Motor neuron (in vitro differentiated cells): ENCODE measurements at regions not wholly inside any gene's neighbourhood (a gene's known extent, or its start where the extent isn't known, plus 50 kb on each side); places are given as distances from the start of the nearest gene placed in this dataset.
A peak's percentile ranks its signal among the peaks of the same experiment; 100 is the strongest.

Experiments used
- ATAC-seq, 8 experiments: fragments of 200-7000 bp; cut with Tn5 transposase; replicated peaks in 6 of 8; 2 replicates each; pipeline ENCODE4 v1.8.0; 2021; ENCODE audit warnings: mild to moderate bottlenecking in 8 of 8, moderate library complexity in 8 of 8
- H3K27ac ChIP-seq, 2 donors: fragments of 250-450 bp; sonication (Bioruptor Pico); 2 replicates each; pipeline ENCODE4 v1.9.0; 2021; ENCODE audit warnings: antibody characterized with exemption in 2 of 2, mild to moderate bottlenecking in 2 of 2, moderate library complexity in 1 of 2
- H3K4me1 ChIP-seq, 2 donors: fragments of 250-450 bp; sonication (Bioruptor Pico); replicated peaks in 1 of 2; 2 replicates each; pipeline ENCODE4 v1.6.1; 2021; ENCODE audit warnings: antibody characterized with exemption in 2 of 2, mild to moderate bottlenecking in 2 of 2, moderate library complexity in 1 of 2
- H3K4me3 ChIP-seq, 5 donors: fragments of 250-450 bp; sonication (Bioruptor Pico); 2 replicates each; pipeline ENCODE4 v1.9.0; 2021; ENCODE audit warnings: antibody characterized with exemption in 5 of 5, mild to moderate bottlenecking in 5 of 5, moderate library complexity in 4 of 5
- WGBS, 10 experiments: fragments of 450-650 bp; shearing (Covaris generic); methylation state at CpG; one replicate each; pipeline ENCODE4 v1.0.0; 2022; 5-methylcytosine and 5-hydroxymethylcytosine counted together
- in situ Hi-C, 9 experiments: fragments of 400-800 bp; cut with MboI; loops; one replicate each; pipeline ENCODE4 v1.15.0; 2021; ENCODE audit warnings: low sequenced_read_pairs in 9 of 9, low pct_unique_long_range_greater_than_20kb in 2 of 9; ENCODE audit not compliant: unreplicated experiment in 9 of 9

DNA sequence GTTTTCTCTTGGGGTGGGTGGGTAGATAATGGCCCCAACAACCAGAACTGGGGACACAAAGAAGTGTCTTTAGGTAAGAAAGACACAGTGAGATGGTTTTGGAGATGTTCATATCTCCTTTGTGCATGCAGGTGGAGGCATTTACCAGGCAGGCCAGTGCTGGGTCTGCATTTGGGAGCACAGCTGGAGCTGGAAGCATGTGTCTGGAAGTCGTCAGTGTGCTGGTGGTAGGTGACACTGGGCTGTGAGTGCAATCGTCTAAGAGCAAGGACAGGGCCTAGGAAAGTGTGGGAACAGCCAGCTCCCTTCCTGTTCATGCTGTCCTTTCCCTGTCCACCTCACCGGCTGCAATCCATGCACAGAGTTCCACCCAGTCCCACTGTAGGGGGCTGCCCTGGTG lies 88.3 kb upstream of the ZNF32 start:
- peaks cover 5 to 9% of the 10 kb centered on the region in 2 donors for H3K4me1 ChIP-seq
- H3K4me3 ChIP-seq: no peak overlapping the region
- no peak for ATAC-seq
- H3K27ac ChIP-seq: no peak overlapping the region
- 20 to 92% (median 80%) methylated on average over 1 to 2 of the region's 3 CpGs; no CpG with 5 or more reads in 7 of the 10 experiments for WGBS, 10 experiments
- in situ Hi-C loops: no loop called here

DNA sequence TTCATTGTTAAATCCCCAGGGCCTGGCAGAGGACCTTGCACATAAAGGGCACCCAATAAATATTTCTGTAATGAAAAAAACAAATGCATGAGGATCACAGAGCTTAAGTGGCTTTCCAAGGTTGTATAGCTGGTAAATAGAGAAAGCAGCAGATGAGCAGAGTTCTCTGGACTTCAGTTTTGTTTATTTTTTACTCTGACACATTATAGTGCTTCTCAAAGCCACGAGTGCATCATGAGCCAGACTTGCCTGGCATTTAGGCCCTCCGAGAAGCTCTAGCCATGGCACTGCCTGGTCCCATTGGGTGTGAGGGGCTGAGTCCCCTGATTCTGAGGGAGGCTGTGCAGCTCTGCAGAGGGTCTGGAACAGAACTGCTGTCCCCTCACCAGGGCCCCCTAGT lies 87.2 kb upstream of the ZNF32 start:
- 29 to 100% (median 89%) methylated on average over 1 to 2 of the region's 2 CpGs; no CpG with 5 or more reads in 4 of the 10 experiments for WGBS, 10 experiments
- ATAC-seq: no peak
- H3K4me1 ChIP-seq: peaks cover 5 to 9% of the 10 kb centered on the region in 2 donors
- H3K4me3 ChIP-seq: no peak overlapping the region
- no peak overlapping the region for H3K27ac ChIP-seq
- in situ Hi-C loops: no loop called here

DNA sequence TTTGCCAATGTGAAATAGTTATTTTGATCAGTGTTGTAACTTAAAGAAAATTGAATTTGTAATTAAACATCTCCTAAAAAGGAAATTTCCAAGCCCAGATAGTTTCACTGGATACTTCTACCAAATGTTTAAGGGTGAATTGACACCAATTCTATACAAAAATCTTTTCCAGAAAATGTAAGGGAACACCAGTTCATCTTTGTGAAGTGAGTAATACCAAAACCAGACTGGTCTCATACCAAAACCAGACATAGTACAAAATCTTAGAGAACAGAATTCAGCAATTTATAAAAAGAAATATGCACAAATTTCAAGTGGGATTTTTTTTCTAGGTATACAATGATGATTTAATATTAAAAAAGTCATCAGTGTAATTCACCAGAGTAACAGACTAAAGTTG lies 86.0 kb upstream of the ZNF32 start:
- in situ Hi-C loops: no loop called here
- ATAC-seq: no peak
- H3K4me3 ChIP-seq: no peak overlapping the region
- H3K4me1 ChIP-seq: peaks cover 5 to 9% of the 10 kb centered on the region in 2 donors
- no peak overlapping the region for H3K27ac ChIP-seq

DNA sequence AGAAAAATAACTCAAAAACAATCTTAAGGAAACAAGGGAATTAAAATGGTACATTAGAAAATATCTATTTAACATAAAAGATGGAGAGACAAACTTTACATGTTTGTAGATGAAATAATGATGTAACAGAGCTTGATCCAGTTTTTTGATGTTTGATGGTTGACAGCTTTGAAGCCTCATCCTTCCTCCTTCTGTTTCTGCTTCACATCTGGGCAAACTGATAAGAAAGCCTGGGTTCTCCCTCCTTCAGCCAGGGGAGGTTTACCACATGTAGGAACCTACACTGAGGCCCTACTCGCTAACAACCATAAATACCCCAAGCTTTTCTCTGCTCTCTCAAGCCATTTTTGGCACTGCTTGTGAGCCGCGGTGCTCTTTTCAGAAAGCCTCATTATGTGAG lies 82.8 kb upstream of the ZNF32 start:
- H3K4me1 ChIP-seq: peaks cover 5 to 9% of the 10 kb centered on the region in 2 donors
- in situ Hi-C loops: no loop called here
- H3K27ac ChIP-seq: no peak overlapping the region
- H3K4me3 ChIP-seq: no peak overlapping the region
- WGBS, 10 experiments: 33 to 100% (median 71%) methylated on average over 1 to 3 of the region's 3 CpGs; no CpG with 5 or more reads in 1 of the 10 experiments
- ATAC-seq: no peak

GRCh38 chr10:43728425-43728824 lies 79.7 kb upstream of the ZNF32 start:
- H3K4me1 ChIP-seq: no peaks in the 10 kb centered on the region
- H3K27ac ChIP-seq: no peak overlapping the region
- in situ Hi-C loops: no loop called here
- WGBS, 10 experiments: 77 to 95% (median 93%) methylated on average over 4 to 23 of the region's 26 CpGs; no CpG with 5 or more reads in 5 of the 10 experiments
- ATAC-seq: no peak
- no peak overlapping the region for H3K4me3 ChIP-seq

GRCh38 chr10:43727935-43728334 lies 79.3 kb upstream of the ZNF32 start:
- Histone ChIP-seq H3K4me1 (no peaks in the 10 kb centered on the region), H3K4me3 (no peak overlapping the region), H3K27ac (no peak overlapping the region)
- ATAC-seq: no peak
- 60 to 100% (median 90%) methylated on average over 1 to 6 of the region's 21 CpGs; no CpG with 5 or more reads in 3 of the 10 experiments for whole genome bisulfite sequencing, 10 experiments
- in situ Hi-C loops: no loop called here

GRCh38 chr10:43715334-43715733 lies 66.7 kb upstream of the ZNF32 start:
- 33 to 86% (median 78%) methylated on average over 1 to 2 of the region's 3 CpGs; no CpG with 5 or more reads in 5 of the 10 experiments for WGBS, 10 experiments
- peaks cover 4% of the 10 kb centered on the region in 2 donors for H3K4me1 ChIP-seq
- ATAC-seq: no peak
- no peak overlapping the region for H3K27ac ChIP-seq
- H3K4me3 ChIP-seq: no peak overlapping the region
- in situ Hi-C loops: no loop called here

GRCh38 chr10:43712821-43713584 lies 64.3 kb upstream of the ZNF32 start:
- Histone ChIP-seq H3K27ac (no peak overlapping the region), H3K4me1 (peaks cover 6 to 8% of the 10 kb centered on the region in 2 donors), H3K4me3 (no peak overlapping the region)
- ATAC-seq: no peak
- in situ Hi-C loops: no loop called here
- 40 to 92% (median 65%) methylated on average over 1 to 7 of the region's 10 CpGs for WGBS, 10 experiments

- in situ Hi-C loops: no loop called here
- no peak for ATAC-seq
- no peak overlapping the region for H3K27ac ChIP-seq
- peaks cover 8 to 11% of the 10 kb centered on the region in 2 donors for H3K4me1 ChIP-seq
- 25 to 94% (median 77%) methylated on average over 3 to 7 of the region's 7 CpGs for WGBS, 10 experiments
- H3K4me3 ChIP-seq: no peak overlapping the region
Measured at GRCh38 chr10:43710772-43711471, 62.2 kb upstream of the ZNF32 start.

DNA sequence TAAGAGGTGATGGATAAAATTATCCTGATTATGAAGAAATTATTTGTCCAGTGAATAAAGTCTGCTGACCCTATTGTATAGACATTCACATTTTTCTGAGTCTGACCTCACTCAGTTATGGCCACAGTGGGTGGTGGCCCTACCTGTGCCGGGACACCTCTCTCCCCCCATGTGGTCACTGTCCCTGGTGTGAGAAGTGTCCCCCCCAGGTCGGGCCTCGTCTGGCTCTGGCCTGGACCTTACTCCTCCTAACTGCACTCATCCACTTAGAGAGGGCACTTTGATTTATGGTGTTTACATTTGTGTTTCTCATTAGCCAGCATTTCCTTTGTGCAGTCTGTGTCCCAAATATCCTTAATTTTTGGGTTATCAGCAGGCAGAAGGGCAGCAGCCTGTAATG lies 59.6 kb upstream of the ZNF32 start:
- Histone ChIP-seq H3K27ac (no peak overlapping the region), H3K4me3 (no peak overlapping the region), H3K4me1 (peaks cover 8 to 11% of the 10 kb centered on the region in 2 donors)
- 20 to 56% (median 47%) methylated on average over 1 to 3 of the region's 3 CpGs; no CpG with 5 or more reads in 7 of the 10 experiments for WGBS, 10 experiments
- in situ Hi-C loops: no loop called here
- ATAC-seq: peak in 3 of 8 experiments; percentile 23 to 51 (median 50)

DNA sequence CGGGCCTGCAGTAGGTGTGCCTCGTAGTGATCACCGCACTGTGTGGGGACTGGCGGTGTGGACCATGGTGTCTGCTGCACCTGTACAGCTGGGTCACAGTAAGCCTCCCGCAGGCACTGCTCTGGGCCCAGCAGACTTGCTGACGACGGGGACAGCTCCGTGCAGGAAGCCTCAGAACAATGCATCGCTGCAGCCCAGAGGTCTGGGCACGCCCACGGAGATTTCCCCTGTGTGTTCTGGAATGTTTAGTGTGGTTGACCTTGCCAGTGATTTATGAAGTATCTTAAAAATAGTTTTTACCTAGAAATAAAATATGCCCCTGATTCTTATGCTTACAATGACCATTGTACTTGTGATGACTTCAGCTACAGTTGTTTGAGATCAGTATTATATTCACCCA lies 59.1 kb upstream of the ZNF32 start:
- Histone ChIP-seq H3K4me1 (peaks cover 8 to 11% of the 10 kb centered on the region in 2 donors), H3K4me3 (no peak overlapping the region), H3K27ac (no peak overlapping the region)
- WGBS, 10 experiments: 23 to 100% (median 73%) methylated on average over 1 to 7 of the region's 11 CpGs; no CpG with 5 or more reads in 4 of the 10 experiments
- in situ Hi-C loops: no loop called here
- peak in 4 of 8 experiments; percentile 57 to 89 (median 84) for ATAC-seq

DNA sequence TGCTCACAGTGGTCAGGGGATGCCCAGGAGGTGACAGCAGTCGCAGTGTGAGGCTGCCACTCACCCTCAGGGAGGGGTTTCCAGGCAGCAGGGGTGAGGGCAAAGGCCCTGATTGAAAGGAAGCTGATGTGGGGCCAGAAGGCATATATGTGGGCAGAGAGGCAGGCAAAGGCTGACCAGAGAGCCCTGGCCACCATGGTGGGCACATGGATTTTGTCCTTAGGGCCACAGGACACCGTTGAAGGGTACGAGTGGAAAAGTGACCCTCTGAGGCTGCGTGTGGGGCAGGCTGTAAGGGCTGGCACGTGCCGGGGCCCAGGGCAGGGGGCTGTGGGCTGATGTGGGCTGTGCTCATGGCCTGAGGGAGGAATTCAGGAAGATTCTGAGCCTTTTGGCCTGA lies 57.5 kb upstream of the ZNF32 start:
- Histone ChIP-seq H3K4me1 (peaks cover 8 to 11% of the 10 kb centered on the region in 2 donors), H3K4me3 (no peak overlapping the region), H3K27ac (no peak overlapping the region)
- in situ Hi-C loops: no loop called here
- no peak for ATAC-seq
- 81 to 83% methylated on average over 1 to 4 of the region's 6 CpGs; no CpG with 5 or more reads in 8 of the 10 experiments for WGBS, 10 experiments

GRCh38 chr10:43703286-43703685 lies 54.6 kb upstream of the ZNF32 start:
- in situ Hi-C loops: no loop called here
- ATAC-seq: no peak
- 40 to 83% (median 66%) methylated on average over 1 to 6 of the region's 13 CpGs; no CpG with 5 or more reads in 2 of the 10 experiments for WGBS, 10 experiments
- Histone ChIP-seq H3K27ac (no peak overlapping the region), H3K4me3 (no peak overlapping the region), H3K4me1 (peaks cover 10 to 13% of the 10 kb centered on the region in 2 donors)
